ENCODE measurements at regions not wholly inside any gene's neighbourhood (a gene's known extent, or its start where the extent isn't known, plus 50 kb on each side); places are given as distances from the start of the nearest gene placed in this dataset.

- no peak for ATAC-seq (ENCODE audit: low read depth)
- ChIA-PET POLR2A (no interaction called here), CTCF (no interaction called here)
- Mint-ChIP-seq H3K9me3 (ENCODE audit: insufficient read depth) (peaks cover 2% of the 10 kb centered on the region), H3K27ac (no peak overlapping the region), H3K4me1 (no peaks in the 10 kb centered on the region), H3K4me3 (no peak overlapping the region), H3K27me3 (no peaks in the 10 kb centered on the region)
- H3K4me1 ChIP-seq (ENCODE audit: control insufficient read depth in 2 of 2, insufficient read depth in 2 of 2, low read length in 2 of 2), result no peaks in the 10 kb centered on the region
- no peaks in the 10 kb centered on the region for H3K79me2 ChIP-seq (ENCODE audit: control insufficient read depth, insufficient read depth, low read length)
- no peak overlapping the region for H3K9ac ChIP-seq (ENCODE audit: low read length)
- TF ChIP-seq CTCF (IDR thresholded peaks at IDR 0.05) (no peak), EZH2 (IDR thresholded peaks at IDR 0.05; ENCODE audit: borderline replicate concordance, insufficient read depth, low read depth, low read length, poor library complexity, severe bottlenecking) (no peak)
- no peaks in the 10 kb centered on the region for H3K27me3 ChIP-seq (replicated peaks in 1 of 4; ENCODE audit: control extremely low read depth in 1 of 4, control insufficient read depth in 3 of 4, insufficient read depth in 4 of 4, low read length in 3 of 4)
- no peak overlapping the region for H2AFZ ChIP-seq (ENCODE audit: insufficient read depth, low read depth, low read length, poor library complexity, severe bottlenecking)
- no peaks in the 10 kb centered on the region for H3K9me3 ChIP-seq (ENCODE audit: control extremely low read depth in 1 of 3, control insufficient read depth in 2 of 3, insufficient read depth in 1 of 3, low read length in 2 of 3)
- no peak overlapping the region for H3K4me2 ChIP-seq (replicated peaks; ENCODE audit: low read depth, low read length, poor library complexity, severe bottlenecking)
- intact Hi-C loops (cut with micrococcal nuclease), result no loop called here
- no peak overlapping the region for H3K4me3 ChIP-seq (ENCODE audit: control extremely low read depth in 1 of 5, extremely low read depth in 1 of 5, insufficient read depth in 1 of 5, low read depth in 2 of 5, low read length in 4 of 5)
- WGBS (ENCODE audit: insufficient coverage), result no CpG with 5 or more reads among the region's 4 CpGs
- H4K20me1 ChIP-seq (ENCODE audit: control insufficient read depth, insufficient read depth, low read length, poor library complexity, severe bottlenecking), result no peaks in the 10 kb centered on the region
- H3K27ac ChIP-seq (ENCODE audit: low read length in 2 of 2), result no peak overlapping the region
- no peak for DNase-seq
- no peaks in the 10 kb centered on the region for H3K36me3 ChIP-seq (replicated peaks in 1 of 2; ENCODE audit: control extremely low read depth in 1 of 2, control insufficient read depth in 1 of 2, extremely low read depth in 1 of 2, insufficient read depth in 2 of 2, low read length in 1 of 2)
These were observed 415.3 kb upstream of the NRP1 start for GRCh38 chr10:33749790-33750189.

GRCh38 chr10:33749067-33749735 is 414.7 kb upstream of the NRP1 start:
- no peak overlapping the region for H3K27ac ChIP-seq (ENCODE audit: low read length in 2 of 2)
- no peak for DNase-seq
- H3K9me3 Mint-ChIP-seq (ENCODE audit: insufficient read depth), result peaks cover 2% of the 10 kb centered on the region
- no peaks in the 10 kb centered on the region for H3K79me2 ChIP-seq (ENCODE audit: control insufficient read depth, insufficient read depth, low read length)
- CTCF ChIA-PET, result no interaction called here
- no peaks in the 10 kb centered on the region for H3K27me3 Mint-ChIP-seq
- H3K4me3 ChIP-seq (ENCODE audit: control extremely low read depth in 1 of 5, extremely low read depth in 1 of 5, insufficient read depth in 1 of 5, low read depth in 2 of 5, low read length in 4 of 5), result no peak overlapping the region
- H3K27me3 ChIP-seq (replicated peaks in 1 of 4; ENCODE audit: control extremely low read depth in 1 of 4, control insufficient read depth in 3 of 4, insufficient read depth in 4 of 4, low read length in 3 of 4), result no peaks in the 10 kb centered on the region
- H3K4me3 Mint-ChIP-seq, result no peak overlapping the region
- POLR2A ChIA-PET, result no interaction called here
- no peak overlapping the region for H3K27ac Mint-ChIP-seq
- H3K4me1 Mint-ChIP-seq, result no peaks in the 10 kb centered on the region
- intact Hi-C loops (cut with micrococcal nuclease), result no loop called here
- H3K36me3 ChIP-seq (replicated peaks in 1 of 2; ENCODE audit: control extremely low read depth in 1 of 2, control insufficient read depth in 1 of 2, extremely low read depth in 1 of 2, insufficient read depth in 2 of 2, low read length in 1 of 2), result no peaks in the 10 kb centered on the region
- no peak for ATAC-seq (ENCODE audit: low read depth)
- H3K9me3 ChIP-seq (ENCODE audit: control extremely low read depth in 1 of 3, control insufficient read depth in 2 of 3, insufficient read depth in 1 of 3, low read length in 2 of 3), result no peaks in the 10 kb centered on the region
- H3K4me1 ChIP-seq (ENCODE audit: control insufficient read depth in 2 of 2, insufficient read depth in 2 of 2, low read length in 2 of 2), result no peaks in the 10 kb centered on the region
- no peaks in the 10 kb centered on the region for H4K20me1 ChIP-seq (ENCODE audit: control insufficient read depth, insufficient read depth, low read length, poor library complexity, severe bottlenecking)
- no peak for TF ChIP-seq CTCF (IDR thresholded peaks at IDR 0.05)
- TF ChIP-seq EZH2 (IDR thresholded peaks at IDR 0.05; ENCODE audit: borderline replicate concordance, insufficient read depth, low read depth, low read length, poor library complexity, severe bottlenecking), result no peak
- H3K9ac ChIP-seq (ENCODE audit: low read length), result no peak overlapping the region
- no CpG with 5 or more reads among the region's 2 CpGs for WGBS (ENCODE audit: insufficient coverage)
- no peak overlapping the region for H2AFZ ChIP-seq (ENCODE audit: insufficient read depth, low read depth, low read length, poor library complexity, severe bottlenecking)
- no peak overlapping the region for H3K4me2 ChIP-seq (replicated peaks; ENCODE audit: low read depth, low read length, poor library complexity, severe bottlenecking)

Measured in B cell (primary cell).